Testis (tissue), 2 donors: ENCODE measurements at regions not wholly inside any gene's neighbourhood (a gene's known extent, or its start where the extent isn't known, plus 50 kb on each side); places are given as distances from the start of the nearest gene placed in this dataset.
"Not testable (repeated sequence)": the region's sequence is repeated elsewhere in the genome, so short reads cannot be mapped to it uniquely, and the experiment has no call there.

Source experiments
- DNase-seq: peaks from one replicate; pipeline ENCODE4 v3.0.0-alpha.2; 2019
- H3K27ac ChIP-seq, 2 donors: fragments of 200-600 bp; sonication (generic); one replicate each; pipeline ENCODE4 v1.5.1; 2019
- H3K27me3 ChIP-seq: fragments of 200-600 bp; sonication (generic); one replicate; pipeline ENCODE4 v1.5.1; 2019
- H3K36me3 ChIP-seq: fragments of 200-600 bp; sonication (generic); one replicate; pipeline ENCODE4 v1.5.1; 2017; ENCODE audit warnings: low read depth; ENCODE audit errors: missing control alignments
- H3K4me1 ChIP-seq: fragments of 200-600 bp; sonication (generic); one replicate; pipeline ENCODE4 v1.5.1; 2019
- H3K4me3 ChIP-seq, 2 donors: fragments of 200-600 bp; sonication (generic); one replicate each; pipeline ENCODE4 v1.5.1; 2017 to 2019
- H3K9me3 ChIP-seq: fragments of 200-600 bp; sonication (generic); one replicate; pipeline ENCODE4 v1.5.1; 2017
- CTCF ChIP-seq, 3 experiments: fragments of 450-650 bp in 2 of 3; fragments of 200-600 bp in 1 of 3; sonication (generic) in 1 of 3; IDR thresholded peaks; one replicate each; pipeline ENCODE4 v1.5.1; 2016 to 2019; ENCODE audit warnings: antibody characterized with exemption in 3 of 3, mild to moderate bottlenecking in 2 of 3, moderate library complexity in 1 of 3
- POLR2A ChIP-seq: fragments of 450-650 bp; IDR thresholded peaks from one replicate; pipeline ENCODE4 v1.6.1; 2017; ENCODE audit warnings: antibody characterized with exemption, mild to moderate bottlenecking, moderate library complexity
- WGBS, 2 donors: methylation state at CpG; one replicate each; pipeline ENCODE4 v1.1.5; 2018; 5-methylcytosine and 5-hydroxymethylcytosine counted together
- intact Hi-C: fragments of 100-400 bp; cut with DNase I; formaldehyde crosslinking; loops from one replicate; pipeline ENCODE4 v1.15.1; 2023; ENCODE audit warnings: low total_unique reads

- no peak for TF ChIP-seq POLR2A
- TF ChIP-seq CTCF (IDR thresholded peaks at IDR 0.05) = no peak
- no peak for DNase-seq
- no peaks in the 10 kb centered on the region for H3K4me1 ChIP-seq
- H3K4me3 ChIP-seq = no peak overlapping the region
- no peaks in the 10 kb centered on the region for H3K27me3 ChIP-seq
- no peaks in the 10 kb centered on the region for H3K9me3 ChIP-seq
- H3K36me3 ChIP-seq = no peaks in the 10 kb centered on the region
- intact Hi-C loops = no loop called here
- no peak overlapping the region for H3K27ac ChIP-seq
- WGBS, 2 donors = 56 to 79% methylated on average over 2 of the region's 2 CpGs
These were observed 98.1 kb upstream of the TAS2R1 start for GRCh38 chr5:9728261-9728660.

- TF ChIP-seq POLR2A = no peak
- no peak for TF ChIP-seq CTCF (IDR thresholded peaks at IDR 0.05)
- Histone ChIP-seq H3K27me3 (no peaks in the 10 kb centered on the region), H3K4me3 (no peak overlapping the region), H3K27ac (no peak overlapping the region), H3K4me1 (no peaks in the 10 kb centered on the region), H3K9me3 (no peaks in the 10 kb centered on the region), H3K36me3 (no peaks in the 10 kb centered on the region)
- DNase-seq = no peak
- WGBS, 2 donors = 87 to 94% methylated on average over 2 of the region's 2 CpGs
- intact Hi-C loops = no loop called here
These were observed 96.8 kb upstream of the TAS2R1 start for GRCh38 chr5:9726931-9727330.

GRCh38 chr5:9725265-9725664, 95.1 kb upstream of the TAS2R1 start:
- H3K27ac ChIP-seq, H3K4me1 ChIP-seq, H3K27me3 ChIP-seq, intact Hi-C loops, H3K36me3 ChIP-seq, H3K9me3 ChIP-seq, DNase-seq: not testable (repeated sequence)
- WGBS, 2 donors = 23 to 83% methylated on average over 4 to 23 of the region's 28 CpGs
- H3K4me3 ChIP-seq = peak overlapping the region; percentile 18 to 26

GRCh38 chr5:9724707-9725106, 94.6 kb upstream of the TAS2R1 start:
- no peak overlapping the region for H3K27ac ChIP-seq
- H3K4me3 ChIP-seq = no peak overlapping the region
- TF ChIP-seq CTCF (IDR thresholded peaks at IDR 0.05) (no peak), POLR2A (no peak)
- no peaks in the 10 kb centered on the region for H3K27me3 ChIP-seq
- WGBS, 2 donors = 67 to 75% methylated on average over 2 of the region's 2 CpGs
- H3K36me3 ChIP-seq = no peaks in the 10 kb centered on the region
- H3K9me3 ChIP-seq = no peaks in the 10 kb centered on the region
- intact Hi-C loops = no loop called here
- no peak for DNase-seq
- no peaks in the 10 kb centered on the region for H3K4me1 ChIP-seq

- no peaks in the 10 kb centered on the region for H3K9me3 ChIP-seq
- no peaks in the 10 kb centered on the region for H3K36me3 ChIP-seq
- WGBS, 2 donors = 92 to 95% methylated on average over 4 of the region's 4 CpGs
- TF ChIP-seq CTCF (IDR thresholded peaks at IDR 0.05) (no peak), POLR2A (no peak)
- no peak for DNase-seq
- H3K4me1 ChIP-seq = no peaks in the 10 kb centered on the region
- H3K27me3 ChIP-seq = no peaks in the 10 kb centered on the region
- no peak overlapping the region for H3K4me3 ChIP-seq
- intact Hi-C loops = no loop called here
- no peak overlapping the region for H3K27ac ChIP-seq
These were observed 92.5 kb upstream of the TAS2R1 start for GRCh38 chr5:9722601-9723180.
